ENCODE measurements at regions not wholly inside any gene's neighbourhood (a gene's known extent, or its start where the extent isn't known, plus 50 kb on each side); places are given as distances from the start of the nearest gene placed in this dataset.

GRCh38 chr1:240720976-240721375, 109.0 kb upstream of the GREM2 start:
- ChIA-PET POLR2A (no interaction called here), CTCF (ENCODE audit: low intra/inter-chr PET ratio) (no interaction called here)
- H3K9me1 ChIP-seq (ENCODE audit: control insufficient read depth, insufficient read depth, low read length): no peaks in the 10 kb centered on the region
- H3K79me2 ChIP-seq (ENCODE audit: control insufficient read depth, insufficient read depth, low read length): no peaks in the 10 kb centered on the region
- FAIRE-seq (no peak), ATAC-seq (no peak), DNase-seq (ENCODE audit: extremely low read depth in 1 of 4, low spot score in 3 of 4) (no peak)
- no peak overlapping the region for H3K4me2 ChIP-seq (ENCODE audit: insufficient read depth, low read length)
- TF ChIP-seq VEZF1 (CRISPR knock-in tag; IDR thresholded peaks at IDR 0.05) (no peak), MEIS2 (IDR thresholded peaks at IDR 0.05; ENCODE audit: partially characterized antibody) (no peak), DPF2 (IDR thresholded peaks at IDR 0.05) (no peak), ZNF431 (CRISPR knock-in tag; IDR thresholded peaks at IDR 0.05) (no peak), ZNF23 (CRISPR knock-in tag; IDR thresholded peaks at IDR 0.05) (no peak), BRCA1 (IDR thresholded peaks at IDR 0.05) (no peak), BRCA1 (CRISPR knock-in tag; IDR thresholded peaks at IDR 0.05) (no peak), EP400 (IDR thresholded peaks at IDR 0.05) (no peak), HSF4 (CRISPR knock-in tag; IDR thresholded peaks at IDR 0.05; ENCODE audit: borderline replicate concordance) (no peak), SMARCE1 (IDR thresholded peaks at IDR 0.05) (no peak), RAD21 (CRISPR knock-in tag; conservative IDR thresholded peaks at IDR 0.05 in 1 of 2, IDR thresholded peaks at IDR 0.05 in 1 of 2) (no peak), BRD9 (IDR thresholded peaks at IDR 0.05; ENCODE audit: low read depth, partially characterized antibody) (no peak), GABPB1 (CRISPR knock-in tag; IDR thresholded peaks at IDR 0.05) (no peak), NCOR1 (IDR thresholded peaks at IDR 0.05) (no peak), BCLAF1 (IDR thresholded peaks at IDR 0.05; ENCODE audit: borderline replicate concordance in 1 of 2, control insufficient read depth in 1 of 2, low read depth in 2 of 2, low read length in 1 of 2) (no peak), RBM17 (IDR thresholded peaks at IDR 0.05; ENCODE audit: borderline replicate concordance, low read depth, low read length) (no peak), CBX1 (IDR thresholded peaks at IDR 0.05; ENCODE audit: low read depth) (no peak), ZNF586 (CRISPR knock-in tag; conservative IDR thresholded peaks at IDR 0.05) (no peak), TCF3 (CRISPR knock-in tag; IDR thresholded peaks at IDR 0.05) (no peak), ZBTB33 (CRISPR knock-in tag; IDR thresholded peaks at IDR 0.05) (no peak)
- no peak overlapping the region for H2AFZ ChIP-seq (ENCODE audit: low read depth, low read length)
- no TSS peak for BruUV-seq (replicated peaks)
- H3K36me3 ChIP-seq (ENCODE audit: control insufficient read depth, insufficient read depth, low read length): no peaks in the 10 kb centered on the region
- WGBS (ENCODE audit: insufficient coverage, low coverage, missing lambda C conversion rate): 0% methylated on average over 6 of the region's 6 CpGs
- no peaks in the 10 kb centered on the region for H4K20me1 ChIP-seq (replicated peaks; ENCODE audit: control insufficient read depth, insufficient read depth, low read length)
- no peaks in the 10 kb centered on the region for H3K4me1 ChIP-seq (replicated peaks in 1 of 2; ENCODE audit: control insufficient read depth in 2 of 2, insufficient read depth in 2 of 2, low read length in 2 of 2)
- no peak overlapping the region for H3K9ac ChIP-seq (ENCODE audit: insufficient read depth in 1 of 2, low read depth in 2 of 2, low read length in 2 of 2)
- no peaks in the 10 kb centered on the region for H3K27me3 ChIP-seq (ENCODE audit: control insufficient read depth in 2 of 2, insufficient read depth in 2 of 2, low read length in 2 of 2)
- H3K4me3 ChIP-seq: no peak overlapping the region
- in situ Hi-C loops (cut with MboI) (no loop called here), intact Hi-C loops (cut with micrococcal nuclease) (no loop called here)
- H3K27ac ChIP-seq (ENCODE audit: extremely low read depth, low read depth, low read length): no peak overlapping the region
- H3K9me3 ChIP-seq (replicated peaks; ENCODE audit: control insufficient read depth, insufficient read depth, low read depth, low read length): no peaks in the 10 kb centered on the region

Measured in K562 (cell line).